ENCODE measurements at regions not wholly inside any gene's neighbourhood (a gene's known extent, or its start where the extent isn't known, plus 50 kb on each side); places are given as distances from the start of the nearest gene placed in this dataset.

GRCh38 chrX:2162695-2163094 is 338.1 kb downstream of the DHRSX start:
- no peaks in the 10 kb centered on the region for H3K4me1 Mint-ChIP-seq
- H3K9me3 Mint-ChIP-seq: peaks cover 30% of the 10 kb centered on the region
- no peaks in the 10 kb centered on the region; the same call in 1 of the 2 replicates for H3K27me3 Mint-ChIP-seq (ENCODE audit: low read depth)
- H3K27ac Mint-ChIP-seq: no peak overlapping the region
- no peak for DNase-seq (ENCODE audit: low spot score)
- peaks cover 19% of the 10 kb centered on the region for H3K36me3 Mint-ChIP-seq
- ChIA-PET POLR2A (no interaction called here), CTCF (no interaction called here)
- no peak for ATAC-seq
- no peak for TF ChIP-seq MYBL2 (CRISPR knock-in tag; IDR thresholded peaks at IDR 0.05)
- no peak overlapping the region for H3K4me3 Mint-ChIP-seq

DNA sequence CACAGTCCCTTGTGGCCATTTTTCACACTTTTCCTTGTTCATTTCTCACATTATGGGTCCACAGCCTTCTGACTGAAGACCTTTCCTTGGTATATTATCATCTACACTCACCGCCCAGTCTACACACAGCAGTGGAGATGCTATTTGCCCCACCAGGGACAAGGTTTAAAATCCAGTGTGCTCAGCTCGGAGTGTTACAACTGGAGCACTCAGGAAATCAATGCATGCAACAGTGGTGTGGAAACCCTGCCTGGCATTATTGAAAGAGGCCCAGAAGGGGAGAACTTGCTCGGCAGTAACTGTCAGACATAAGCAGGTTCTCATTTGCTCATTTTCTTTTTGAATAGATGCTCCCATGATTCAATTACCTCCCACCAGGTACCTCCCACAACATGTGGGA is 340.9 kb downstream of the DHRSX start:
- no peak overlapping the region for H3K4me3 Mint-ChIP-seq

GRCh38 chrX:2159393-2159792 is 341.4 kb downstream of the DHRSX start:
- ChIA-PET POLR2A (no interaction called here), CTCF (no interaction called here)

More for the DNA sequence above, 340.9 kb downstream of the DHRSX start:
- DNase-seq (ENCODE audit: low spot score) (no peak), ATAC-seq (no peak)
- TF ChIP-seq NR2C2 (CRISPR knock-in tag; IDR thresholded peaks at IDR 0.05) (no peak), ZNF263 (CRISPR knock-in tag; IDR thresholded peaks at IDR 0.05; ENCODE audit: low read depth) (no peak), E2F5 (CRISPR knock-in tag; IDR thresholded peaks at IDR 0.05) (no peak), TEAD1 (CRISPR knock-in tag; IDR thresholded peaks at IDR 0.05) (no peak)
- POLR2A ChIA-PET: no interaction called here
- CTCF ChIA-PET: no interaction called here
- Mint-ChIP-seq H3K9me3 (peaks cover 44% of the 10 kb centered on the region), H3K27me3 (ENCODE audit: low read depth) (no peaks in the 10 kb centered on the region; the same call in 1 of the 2 replicates), H3K4me1 (no peaks in the 10 kb centered on the region), H3K36me3 (peaks cover 36% of the 10 kb centered on the region), H3K27ac (no peak overlapping the region)

More at GRCh38 chrX:2159393-2159792, 341.4 kb downstream of the DHRSX start:
- DNase-seq (ENCODE audit: low spot score) (no peak), ATAC-seq (no peak)
- no peaks in the 10 kb centered on the region for H3K4me1 Mint-ChIP-seq
- no peaks in the 10 kb centered on the region; the same call in 1 of the 2 replicates for H3K27me3 Mint-ChIP-seq (ENCODE audit: low read depth)
- H3K4me3 Mint-ChIP-seq: no peak overlapping the region
- TF ChIP-seq RORB (CRISPR knock-in tag; IDR thresholded peaks at IDR 0.05) (no peak), RELA (CRISPR knock-in tag; IDR thresholded peaks at IDR 0.05; ENCODE audit: borderline replicate concordance) (no peak), SMAD3 (CRISPR knock-in tag; IDR thresholded peaks at IDR 0.05; ENCODE audit: borderline replicate concordance) (no peak), CBFB (CRISPR knock-in tag; IDR thresholded peaks at IDR 0.05; ENCODE audit: low read depth) (no peak), ZBTB43 (CRISPR knock-in tag; IDR thresholded peaks at IDR 0.05) (no peak), ATF3 (CRISPR knock-in tag; conservative IDR thresholded peaks at IDR 0.05) (no peak), PRDM15 (CRISPR knock-in tag; IDR thresholded peaks at IDR 0.05) (no peak), ETV6 (CRISPR knock-in tag; IDR thresholded peaks at IDR 0.05) (no peak), CREB1 (CRISPR knock-in tag; IDR thresholded peaks at IDR 0.05) (no peak)
- TF ChIP-seq, protein P1, sequence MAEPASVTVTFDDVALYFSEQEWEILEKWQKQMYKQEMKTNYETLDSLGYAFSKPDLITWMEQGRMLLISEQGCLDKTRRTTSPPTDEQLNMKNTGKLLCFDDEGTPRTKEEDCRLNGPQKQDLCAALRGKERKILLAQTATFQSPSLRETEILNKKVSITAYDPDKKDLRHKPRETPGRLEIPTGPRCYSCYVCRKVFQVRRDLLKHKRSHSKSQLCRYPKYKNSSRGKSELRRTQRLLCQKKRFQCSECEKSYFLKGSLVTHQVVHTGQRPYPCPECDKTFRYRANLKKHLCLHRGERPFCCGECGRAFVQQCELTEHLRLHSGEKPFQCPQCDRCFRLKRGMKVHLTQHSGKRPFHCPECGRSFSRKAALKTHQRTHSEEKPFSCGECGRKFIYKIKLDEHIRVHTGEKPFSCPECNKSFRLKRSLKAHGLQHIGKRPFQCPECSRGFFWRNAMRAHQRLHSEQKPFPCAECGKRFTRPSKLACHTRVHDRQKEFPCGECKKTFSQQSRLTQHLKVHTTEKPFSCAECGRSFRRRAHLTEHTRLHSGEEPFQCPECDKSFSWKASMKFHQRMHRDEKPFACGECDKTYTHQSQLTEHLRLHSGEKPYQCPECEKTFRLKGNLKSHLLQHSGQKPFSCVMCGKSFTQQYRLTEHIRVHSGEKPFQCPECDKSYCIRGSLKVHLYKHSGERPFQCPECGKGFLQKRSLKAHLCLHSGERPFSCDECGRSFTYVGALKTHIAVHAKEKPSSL (CRISPR knock-in tag; conservative IDR thresholded peaks at IDR 0.05): no peak
- TF ChIP-seq, protein P2, sequence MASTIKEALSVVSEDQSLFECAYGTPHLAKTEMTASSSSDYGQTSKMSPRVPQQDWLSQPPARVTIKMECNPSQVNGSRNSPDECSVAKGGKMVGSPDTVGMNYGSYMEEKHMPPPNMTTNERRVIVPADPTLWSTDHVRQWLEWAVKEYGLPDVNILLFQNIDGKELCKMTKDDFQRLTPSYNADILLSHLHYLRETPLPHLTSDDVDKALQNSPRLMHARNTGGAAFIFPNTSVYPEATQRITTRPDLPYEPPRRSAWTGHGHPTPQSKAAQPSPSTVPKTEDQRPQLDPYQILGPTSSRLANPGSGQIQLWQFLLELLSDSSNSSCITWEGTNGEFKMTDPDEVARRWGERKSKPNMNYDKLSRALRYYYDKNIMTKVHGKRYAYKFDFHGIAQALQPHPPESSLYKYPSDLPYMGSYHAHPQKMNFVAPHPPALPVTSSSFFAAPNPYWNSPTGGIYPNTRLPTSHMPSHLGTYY (CRISPR knock-in tag; IDR thresholded peaks at IDR 0.05): no peak
- H3K36me3 Mint-ChIP-seq: peaks cover 37% of the 10 kb centered on the region
- H3K27ac Mint-ChIP-seq: no peak overlapping the region
- H3K9me3 Mint-ChIP-seq: peaks cover 44% of the 10 kb centered on the region

Data from WTC11 (cell line).